Inflammatory macrophage treated with lipopolysaccharide for 4 hours (primary cell): ENCODE measurements at regions not wholly inside any gene's neighbourhood (a gene's known extent, or its start where the extent isn't known, plus 50 kb on each side); places are given as distances from the start of the nearest gene placed in this dataset.

ENCODE experiments used
- DNase-seq: peaks from one replicate; pipeline ENCODE4 v3.0.0-alpha.2; 2020

- no peak for DNase-seq
Observed at GRCh38 chr2:7988440-7988839, 693.4 kb upstream of the ID2 start.

GRCh38 chr2:7989823-7990222 is 692.0 kb upstream of the ID2 start:
- DNase-seq, result no peak

DNA sequence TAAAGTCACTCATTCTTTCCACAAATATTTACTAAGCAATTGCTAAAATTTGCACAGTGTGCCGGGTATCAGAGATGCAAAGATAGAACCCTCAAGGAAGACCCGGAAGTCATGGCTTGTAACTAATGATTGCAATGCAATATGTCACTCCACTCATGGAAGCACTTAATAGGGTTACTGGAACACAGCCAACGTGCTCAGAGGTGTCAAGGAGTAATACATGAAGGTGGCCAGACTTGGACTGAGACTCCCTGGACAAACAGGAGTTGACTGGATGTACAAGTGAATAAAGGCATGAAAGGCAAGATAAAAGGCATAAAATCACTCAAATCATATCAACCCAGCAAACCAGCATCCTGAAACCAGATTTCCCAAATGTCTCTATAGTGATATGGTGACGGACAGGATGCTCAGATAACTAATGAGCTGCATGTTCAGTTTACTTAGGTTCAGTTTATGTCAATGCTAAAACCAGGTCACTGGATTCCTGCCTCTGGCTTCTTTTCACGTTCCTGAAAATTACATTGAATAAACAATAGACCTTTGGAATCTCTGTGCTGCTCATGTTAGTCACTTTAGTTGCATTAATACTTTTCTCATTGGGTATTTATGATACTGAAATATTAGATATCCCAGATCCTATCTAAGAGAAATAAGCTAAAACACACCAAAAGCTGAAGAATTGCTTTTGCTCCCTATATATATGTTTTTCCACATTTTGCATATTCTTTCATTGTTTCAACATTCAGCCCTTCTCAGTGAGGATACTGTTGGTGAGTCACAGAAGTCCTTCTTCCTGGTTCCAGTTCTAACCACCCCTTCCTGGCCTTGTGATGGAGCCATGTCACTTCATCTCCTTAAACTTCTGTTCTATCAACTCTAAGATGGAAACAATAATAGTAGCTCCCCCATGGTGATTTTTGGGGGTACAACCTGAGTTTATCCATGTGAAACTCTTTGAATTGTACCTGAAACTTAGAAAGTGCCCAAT is 688.9 kb upstream of the ID2 start:
- peak; percentile 74 for DNase-seq

DNA sequence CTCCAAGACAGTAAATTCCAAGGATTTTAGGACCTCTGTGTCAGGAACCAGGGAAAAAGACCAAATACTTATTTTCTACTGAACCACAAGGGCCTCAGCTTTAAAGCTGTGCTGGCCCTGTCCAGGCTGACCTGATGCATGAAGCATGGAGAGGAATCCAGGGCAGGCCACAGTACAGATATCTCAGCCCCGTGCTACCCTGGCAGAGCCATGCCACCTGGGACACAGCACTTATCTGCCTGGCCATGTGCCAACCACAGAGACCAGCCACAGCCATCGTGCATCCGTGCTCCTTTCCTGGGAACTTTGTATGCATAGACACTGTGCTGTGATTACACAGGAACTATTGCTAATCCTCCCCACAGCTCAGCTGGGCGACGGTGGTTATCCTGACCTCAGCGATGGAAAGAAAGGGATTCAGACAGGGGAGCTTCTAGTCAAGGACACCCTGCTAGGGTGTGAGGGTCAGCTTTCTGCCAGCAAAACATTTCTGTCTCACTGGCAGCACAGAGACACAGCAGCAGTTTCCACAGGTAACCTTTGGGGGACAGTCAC is 687.4 kb upstream of the ID2 start:
- no peak for DNase-seq

DNA sequence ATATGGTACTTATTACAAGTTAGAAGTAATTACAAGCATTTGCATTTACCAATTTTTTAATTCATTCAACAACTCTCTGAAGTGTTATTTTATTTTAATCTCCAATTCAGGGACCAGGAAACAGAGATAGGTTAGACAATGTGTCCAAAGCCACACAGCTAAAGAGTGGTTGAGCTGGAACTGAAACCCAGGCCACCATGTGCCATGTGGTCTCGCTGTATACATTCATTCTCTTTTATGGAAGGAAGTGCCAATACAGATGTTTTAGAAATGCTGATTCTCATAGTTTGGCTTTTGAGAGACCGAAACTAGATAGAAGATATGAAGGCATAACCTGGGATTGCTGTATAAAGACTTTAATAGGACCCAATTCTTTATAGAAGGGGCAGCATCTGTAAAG is 684.6 kb upstream of the ID2 start:
- DNase-seq, result no peak

DNA sequence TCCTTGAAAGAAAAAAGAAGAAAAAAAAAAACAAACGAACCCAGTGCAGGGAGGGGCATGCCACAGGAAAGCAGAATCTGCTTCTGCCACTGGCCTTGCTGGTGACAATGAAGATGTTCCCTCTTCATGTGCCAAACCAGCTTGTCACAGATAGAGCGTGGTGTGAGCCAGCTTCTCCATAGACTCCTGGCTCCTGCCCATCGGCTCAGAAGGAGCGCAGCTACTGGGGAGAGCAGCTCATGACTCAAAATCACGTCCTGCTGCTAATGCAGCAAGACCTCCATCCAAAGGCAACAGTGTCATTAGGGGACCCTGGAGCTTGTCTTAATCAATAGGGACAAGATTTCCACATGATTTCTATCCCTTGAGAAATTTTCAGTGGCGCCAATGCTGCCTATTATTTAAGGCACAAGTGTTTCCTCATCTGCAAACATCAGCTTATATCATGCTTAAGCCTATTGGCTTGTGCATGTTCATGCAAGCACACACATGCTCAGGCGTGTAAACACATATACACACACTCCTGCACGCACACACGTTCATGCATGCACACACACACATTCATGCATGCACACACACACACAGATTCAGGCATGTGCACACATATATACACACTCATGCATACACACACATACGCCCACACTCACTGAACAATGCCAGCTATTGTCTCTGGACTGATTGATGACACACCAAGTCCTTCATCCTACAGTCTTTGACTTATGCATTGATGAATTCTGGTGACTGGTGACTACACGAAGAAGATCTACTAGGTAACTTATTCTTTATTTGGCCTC is 682.0 kb upstream of the ID2 start:
- no peak for DNase-seq

- DNase-seq, result peak; percentile 10
Observed at GRCh38 chr2:8000870-8001269, 681.0 kb upstream of the ID2 start.

GRCh38 chr2:8002765-8003393 is 679.0 kb upstream of the ID2 start:
- DNase-seq, result no peak

GRCh38 chr2:8003462-8004075 is 678.3 kb upstream of the ID2 start:
- DNase-seq, result peak; percentile 6

DNA sequence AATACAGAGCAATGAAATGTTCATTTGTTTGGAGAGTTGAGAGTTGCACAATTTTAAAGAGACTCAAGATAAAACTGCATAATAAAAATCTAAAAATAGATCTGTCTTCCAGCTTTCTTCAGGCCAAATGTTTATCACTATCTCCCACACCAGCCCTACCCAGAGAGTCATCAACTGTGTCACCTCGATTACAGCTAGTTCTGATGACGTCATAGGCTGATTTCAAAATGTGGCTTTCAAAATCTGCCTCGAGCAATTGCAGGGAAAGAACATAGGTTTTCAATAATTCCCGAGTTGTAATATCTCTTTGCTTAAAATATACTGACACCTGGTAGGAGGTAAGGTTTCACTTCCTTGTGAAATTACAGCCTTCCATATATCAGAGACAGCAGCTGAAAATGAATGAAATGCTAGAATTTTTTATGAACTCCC is 677.6 kb upstream of the ID2 start:
- DNase-seq, result peak; percentile 95

- DNase-seq, result no peak
Observed at GRCh38 chr2:8006181-8006580, 675.7 kb upstream of the ID2 start.

DNA sequence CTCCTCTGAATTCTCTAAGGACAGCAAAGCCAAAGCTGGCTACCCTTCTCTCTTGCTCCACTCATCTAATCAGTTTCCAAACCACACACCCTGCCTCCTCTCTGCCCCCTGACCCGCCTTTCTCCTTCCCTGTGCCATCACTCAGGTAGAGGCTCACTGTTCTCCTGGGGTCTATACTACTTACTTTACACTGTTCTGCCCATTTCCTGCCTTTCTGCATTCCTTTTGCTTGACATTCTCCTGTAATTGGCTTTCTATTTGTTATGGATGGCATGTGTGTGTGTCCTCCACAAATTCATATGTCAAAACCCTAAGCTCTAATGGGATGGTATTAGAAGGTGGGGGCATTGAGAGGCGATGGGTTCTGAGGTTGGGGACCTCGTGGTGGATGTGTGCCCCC is 675.2 kb upstream of the ID2 start:
- DNase-seq, result no peak

- peak; percentile 91 for DNase-seq
Observed at GRCh38 chr2:8009010-8009597, 672.8 kb upstream of the ID2 start.

DNA sequence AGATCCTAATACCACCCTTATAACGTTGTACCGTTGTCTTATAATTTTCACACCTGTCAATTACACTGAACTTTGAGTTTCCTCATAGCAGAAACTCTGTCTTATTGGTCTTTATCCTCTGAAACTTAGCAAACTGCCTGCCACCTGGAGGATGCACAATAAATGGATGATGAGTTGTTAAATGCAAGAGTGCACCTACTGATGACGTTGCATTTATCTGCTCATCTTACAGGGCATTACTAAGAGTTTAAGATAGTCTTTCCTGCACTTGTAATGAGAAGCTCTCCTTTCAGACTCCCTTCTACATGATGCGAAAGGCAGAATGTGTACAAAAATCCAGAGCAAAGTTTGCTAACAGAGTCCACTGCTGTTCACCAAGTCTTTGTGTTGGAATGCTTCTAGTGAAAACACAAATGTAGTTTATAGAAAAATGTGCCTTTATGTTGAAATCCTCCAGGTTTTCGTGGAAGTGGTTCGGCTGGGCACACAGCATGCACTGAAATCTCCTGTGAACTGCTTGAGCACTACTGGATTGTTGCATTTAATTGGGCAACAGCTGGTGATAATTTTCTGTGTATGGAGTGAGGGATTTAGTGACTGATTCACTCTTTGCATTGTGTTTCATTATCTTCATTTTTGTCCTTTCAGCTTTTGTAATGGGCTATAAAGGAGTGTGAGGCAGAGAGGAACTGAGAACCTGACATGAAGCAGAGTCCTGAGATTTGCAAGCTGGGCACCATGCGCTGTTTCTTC is 665.8 kb upstream of the ID2 start:
- DNase-seq, result no peak

DNA sequence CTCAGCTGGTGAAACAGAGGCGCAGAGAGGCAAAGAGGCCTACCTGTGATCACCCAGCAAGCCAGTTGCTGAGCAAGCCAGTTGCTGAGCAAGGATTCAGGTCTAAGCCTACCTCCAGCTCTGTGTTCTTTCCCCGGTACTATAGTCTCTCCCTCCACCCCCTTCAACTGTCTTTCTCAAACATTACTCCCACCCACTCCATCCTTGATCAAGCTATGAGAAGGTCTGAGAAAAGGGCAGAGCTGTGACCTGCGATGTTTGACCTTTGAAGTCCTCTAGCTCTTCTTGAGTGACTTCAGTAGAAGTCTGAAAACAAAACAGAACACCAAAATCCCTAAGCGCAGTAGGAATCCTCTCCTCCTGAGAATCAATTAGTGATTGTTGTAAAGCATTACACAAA is 665.2 kb upstream of the ID2 start:
- DNase-seq, result no peak

DNA sequence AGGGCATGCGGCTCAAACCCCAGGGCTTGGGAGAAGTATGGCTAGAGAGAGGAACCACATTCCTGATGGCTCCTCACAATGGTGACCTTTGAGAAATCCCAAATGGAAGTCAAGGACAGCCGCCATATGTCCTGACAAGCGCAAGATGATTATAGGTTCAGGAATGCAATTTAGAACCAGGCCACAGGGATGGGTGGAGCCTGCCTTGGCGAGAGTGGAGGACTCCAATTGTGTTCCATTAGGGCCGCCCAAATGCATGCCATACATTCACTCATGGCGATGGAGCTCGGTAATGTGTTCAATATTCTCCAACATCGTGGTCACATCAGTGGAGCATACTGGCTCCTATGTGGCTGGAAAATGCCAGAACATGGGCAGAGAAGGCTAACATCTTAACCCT is 662.9 kb upstream of the ID2 start:
- DNase-seq, result no peak

- DNase-seq, result no peak
Observed at GRCh38 chr2:8019934-8020333, 661.9 kb upstream of the ID2 start.

GRCh38 chr2:8021921-8022320 is 659.9 kb upstream of the ID2 start:
- no peak for DNase-seq

- DNase-seq, result peak; percentile 85
Observed at GRCh38 chr2:8022908-8023640, 658.8 kb upstream of the ID2 start.

- no peak for DNase-seq
Observed at GRCh38 chr2:8024506-8024905, 657.4 kb upstream of the ID2 start.

DNA sequence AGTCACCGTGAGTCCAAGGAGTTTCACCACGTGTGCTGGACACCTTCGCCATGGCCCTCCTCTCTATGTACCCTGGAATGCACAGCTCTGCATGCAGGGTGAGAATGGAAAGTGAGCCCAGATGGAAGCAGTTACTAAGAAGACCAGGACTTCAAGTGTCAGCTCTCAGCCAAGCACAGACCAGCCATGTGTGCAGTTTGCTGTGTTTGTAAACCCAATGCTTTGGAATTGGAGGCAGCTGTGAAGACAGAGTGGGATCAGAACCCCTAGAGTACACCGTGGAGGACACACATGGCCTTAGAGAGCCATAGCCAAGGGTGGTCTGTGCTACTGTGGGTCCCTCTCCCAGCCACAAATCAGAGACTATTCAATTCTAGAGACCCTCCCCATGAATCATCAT is 655.5 kb upstream of the ID2 start:
- no peak for DNase-seq
